Stimulated activated naive B cell treated with anti-CD40 and anti-IgM and Interleukin-4, amounts not matched to agents 10 μg/mL and 1 μg/mL and 100 μg/mL, for 72 hours (primary cell): ENCODE measurements at regions not wholly inside any gene's neighbourhood (a gene's known extent, or its start where the extent isn't known, plus 50 kb on each side); places are given as distances from the start of the nearest gene placed in this dataset.

Source experiments
- ATAC-seq, 2 donors: fragments of 150-1000 bp; cut with Tn5 transposase; replicated peaks; 2 replicates each; pipeline ENCODE4 v1.10.0; 2021; ENCODE audit warnings: moderate library complexity in 1 of 2
- DNase-seq: peaks from one replicate; pipeline ENCODE4 v3.0.0; 2021
- H3K27ac Mint-ChIP-seq: one replicate; pipeline ENCODE4 v1.8.0; 2022; ENCODE audit warnings: mild to moderate bottlenecking, mixed read lengths
- H3K27me3 Mint-ChIP-seq, 2 donors: one replicate each; pipeline ENCODE4 v1.8.0; 2022; ENCODE audit warnings: mixed read lengths in 2 of 2
- H3K36me3 Mint-ChIP-seq, 2 donors: one replicate each; pipeline ENCODE4 v1.8.0; 2022; ENCODE audit warnings: mixed read lengths in 2 of 2, mild to moderate bottlenecking in 1 of 2
- H3K4me1 Mint-ChIP-seq, 2 donors: one replicate each; pipeline ENCODE4 v1.8.0; 2022; ENCODE audit warnings: mixed read lengths in 2 of 2, mild to moderate bottlenecking in 1 of 2
- H3K4me3 Mint-ChIP-seq, 2 donors: one replicate each; pipeline ENCODE4 v1.8.0; 2022; ENCODE audit warnings: mild to moderate bottlenecking in 2 of 2, mixed read lengths in 2 of 2, moderate library complexity in 1 of 2
- H3K9me3 Mint-ChIP-seq, 2 donors: one replicate each; pipeline ENCODE4 v1.8.0; 2022; ENCODE audit warnings: mixed read lengths in 2 of 2, mild to moderate bottlenecking in 1 of 2

DNA sequence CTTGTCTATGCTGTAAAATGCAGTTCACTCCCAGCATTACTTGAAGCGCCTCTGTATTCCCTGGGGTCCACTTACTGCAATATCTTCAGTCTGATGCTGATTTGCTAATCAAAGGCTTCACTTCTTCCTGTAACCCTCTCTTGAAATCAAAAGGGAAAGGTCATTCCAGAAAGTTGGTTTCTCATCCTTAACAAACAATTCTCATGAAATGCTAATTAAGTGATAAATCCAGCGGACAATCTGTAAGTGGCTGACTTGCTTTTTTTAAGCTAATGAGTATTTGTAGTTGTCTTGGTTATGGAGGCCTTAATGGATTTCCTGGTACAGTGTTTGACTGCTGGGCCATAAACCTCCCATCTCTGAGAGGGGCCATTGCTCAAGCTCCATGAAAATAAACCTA lies 499.6 kb upstream of the HS6ST1 start:
- H3K9me3 Mint-ChIP-seq, result no peaks in the 10 kb centered on the region
- no peak overlapping the region for H3K4me3 Mint-ChIP-seq
- H3K4me1 Mint-ChIP-seq, result peaks cover 0 to 3% of the 10 kb centered on the region in 2 donors
- no peak for DNase-seq
- ATAC-seq, result no peak
- H3K27me3 Mint-ChIP-seq, result peaks cover 4 to 24% of the 10 kb centered on the region in 2 donors
- H3K27ac Mint-ChIP-seq, result no peak overlapping the region
- no peaks in the 10 kb centered on the region for H3K36me3 Mint-ChIP-seq

DNA sequence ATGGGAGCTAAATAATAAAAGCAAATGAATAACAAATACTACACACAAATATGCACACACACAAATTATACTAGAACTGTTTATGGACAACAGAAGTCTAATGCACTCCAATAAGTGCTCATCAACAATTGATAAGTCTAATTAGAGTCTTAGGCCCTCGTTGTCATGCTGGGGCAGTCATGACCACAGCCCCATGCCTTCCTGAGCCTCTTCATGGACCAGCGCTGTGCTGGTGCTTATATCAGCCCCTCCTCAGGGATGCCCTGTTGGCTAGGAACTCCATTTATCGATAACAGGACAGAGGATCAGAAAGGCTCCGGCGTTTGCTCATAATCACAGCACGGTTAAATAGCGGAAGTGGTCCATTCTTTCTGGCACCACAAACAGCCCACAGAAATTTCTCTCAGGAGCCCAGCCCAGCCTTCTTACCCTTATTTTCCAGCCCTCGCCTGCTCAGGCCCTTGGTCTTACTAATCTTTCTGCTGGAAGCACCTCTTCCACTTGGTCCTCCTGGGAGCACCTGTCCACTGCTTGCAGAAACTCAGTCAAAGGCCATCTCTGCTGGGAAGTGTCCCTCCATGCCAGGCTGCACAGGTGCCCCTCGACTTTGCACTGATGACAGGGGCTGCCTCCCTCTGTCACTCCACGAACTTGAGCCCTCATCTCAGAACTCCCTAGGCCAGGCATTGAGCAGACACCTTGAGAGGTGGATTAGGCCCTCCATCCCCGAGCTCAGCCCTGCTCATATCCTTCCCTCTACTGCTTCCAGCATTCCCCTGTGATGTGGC lies 500.2 kb upstream of the HS6ST1 start:
- Mint-ChIP-seq H3K36me3 (no peaks in the 10 kb centered on the region), H3K4me1 (peaks cover 0 to under 1% of the 10 kb centered on the region in 2 donors), H3K27me3 (peaks cover 0 to 18% of the 10 kb centered on the region in 2 donors), H3K9me3 (no peaks in the 10 kb centered on the region), H3K27ac (no peak overlapping the region), H3K4me3 (no peak overlapping the region)
- no peak for ATAC-seq
- no peak for DNase-seq

DNA sequence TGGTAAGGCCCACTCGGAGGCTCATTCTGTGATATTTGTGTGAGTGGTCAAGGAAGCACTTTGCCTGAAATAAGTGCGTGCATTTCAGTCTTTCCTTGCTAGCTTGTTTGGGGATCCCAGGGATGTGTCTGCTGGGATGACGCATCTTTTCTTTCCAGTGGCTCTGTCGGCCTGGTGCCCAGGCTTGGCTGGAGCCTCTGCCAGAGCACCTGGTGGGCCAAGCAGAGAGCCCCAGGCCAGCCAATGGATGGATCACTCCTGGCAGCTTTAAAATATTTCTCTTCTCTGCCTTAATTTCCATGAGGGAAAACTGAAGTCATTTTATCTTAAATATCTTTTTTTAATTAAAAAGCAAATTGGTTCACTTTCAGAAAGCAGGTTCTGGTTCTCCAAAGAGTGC lies 501.8 kb upstream of the HS6ST1 start:
- Mint-ChIP-seq H3K4me1 (no peaks in the 10 kb centered on the region), H3K27me3 (peaks cover 0 to 17% of the 10 kb centered on the region in 2 donors), H3K9me3 (peaks cover 2 to 5% of the 10 kb centered on the region in 2 donors), H3K27ac (no peak overlapping the region), H3K36me3 (no peaks in the 10 kb centered on the region), H3K4me3 (no peak overlapping the region)
- no peak for DNase-seq
- no peak for ATAC-seq

DNA sequence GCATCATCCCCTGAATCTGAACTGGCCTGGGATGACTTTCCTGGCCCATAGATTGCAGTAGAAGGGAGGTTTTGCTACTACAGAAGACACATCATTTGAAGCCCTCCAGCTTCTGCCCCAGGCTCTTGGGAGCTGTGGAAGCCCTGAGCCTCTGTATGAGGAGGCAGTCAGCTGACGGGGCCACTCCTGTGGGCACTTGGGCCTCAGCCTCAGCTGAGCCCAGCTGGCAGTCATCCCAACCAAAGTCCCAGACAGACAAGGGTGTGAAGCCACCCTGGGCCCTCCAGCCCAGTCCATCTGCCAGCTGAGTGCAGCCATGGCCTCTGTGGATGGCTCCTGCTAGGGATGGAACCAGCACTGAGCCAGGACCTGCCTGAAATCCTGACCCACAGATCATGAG lies 502.3 kb upstream of the HS6ST1 start:
- no peak overlapping the region for H3K27ac Mint-ChIP-seq
- H3K4me3 Mint-ChIP-seq, result no peak overlapping the region
- H3K9me3 Mint-ChIP-seq, result peaks cover 2 to 5% of the 10 kb centered on the region in 2 donors
- H3K36me3 Mint-ChIP-seq, result no peaks in the 10 kb centered on the region
- no peak for DNase-seq
- no peaks in the 10 kb centered on the region for H3K4me1 Mint-ChIP-seq
- peaks cover 0 to 17% of the 10 kb centered on the region in 2 donors for H3K27me3 Mint-ChIP-seq
- no peak for ATAC-seq

DNA sequence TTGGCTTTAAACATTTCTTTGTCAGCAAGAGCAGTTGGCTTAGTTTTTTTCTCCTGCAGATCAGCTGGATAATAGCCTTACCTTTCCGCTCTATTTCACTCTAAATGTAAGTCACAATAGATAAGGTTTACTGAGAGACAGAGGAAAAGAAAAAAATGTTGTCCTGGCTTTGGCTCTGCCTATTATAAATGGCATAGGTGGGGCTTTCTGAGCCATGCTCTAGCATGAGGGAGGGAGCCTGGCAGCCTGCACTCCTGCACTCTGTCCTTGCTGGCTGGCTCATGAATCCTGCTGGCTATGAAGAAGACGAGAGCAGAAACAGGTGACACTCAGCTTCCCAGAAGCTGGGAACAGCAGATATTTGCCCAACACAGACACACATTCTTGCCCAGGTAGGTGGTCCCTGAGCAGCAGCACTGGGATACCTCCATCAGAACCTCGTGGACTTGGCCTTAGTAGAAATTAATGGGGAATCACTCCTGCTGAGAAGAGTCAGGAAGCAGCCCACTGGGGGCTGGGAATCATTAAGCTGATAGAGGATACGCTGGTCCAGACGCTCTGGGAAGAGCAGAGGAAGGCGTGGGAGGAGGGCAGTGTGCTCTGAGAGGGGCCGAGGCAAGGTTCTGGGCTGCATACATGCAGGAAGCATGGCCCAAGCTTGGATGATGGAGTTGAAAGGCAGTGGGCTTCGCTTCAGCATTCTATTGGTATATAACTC lies 514.4 kb upstream of the HS6ST1 start:
- H3K4me1 Mint-ChIP-seq, result no peaks in the 10 kb centered on the region
- peaks cover 2% of the 10 kb centered on the region in 2 donors for H3K27me3 Mint-ChIP-seq
- no peak for DNase-seq
- peaks cover 0 to 1% of the 10 kb centered on the region in 2 donors for H3K9me3 Mint-ChIP-seq
- no peak overlapping the region for H3K4me3 Mint-ChIP-seq
- H3K36me3 Mint-ChIP-seq, result no peaks in the 10 kb centered on the region
- no peak for ATAC-seq
- no peak overlapping the region for H3K27ac Mint-ChIP-seq

DNA sequence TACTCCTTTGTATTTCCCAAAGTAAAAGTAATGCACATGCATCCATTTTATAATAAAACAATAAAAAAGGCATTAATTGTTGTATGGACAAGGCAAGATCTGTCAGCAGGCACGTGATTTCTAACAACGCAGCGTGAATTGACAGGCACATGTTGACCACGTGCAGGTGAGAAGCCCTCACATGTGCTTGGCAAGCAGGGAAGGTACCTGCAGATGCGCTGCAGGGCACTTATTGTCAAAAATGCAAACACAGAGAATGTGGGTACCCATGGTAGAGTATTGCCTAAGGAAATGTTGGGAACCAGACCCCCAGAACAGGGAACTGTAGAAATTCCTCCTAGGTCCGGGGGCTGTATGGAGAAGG lies 515.0 kb upstream of the HS6ST1 start:
- Mint-ChIP-seq H3K9me3 (peaks cover 0 to 1% of the 10 kb centered on the region in 2 donors), H3K27me3 (peaks cover 5% of the 10 kb centered on the region in 2 donors), H3K4me3 (no peak overlapping the region), H3K36me3 (no peaks in the 10 kb centered on the region), H3K27ac (no peak overlapping the region), H3K4me1 (no peaks in the 10 kb centered on the region)
- ATAC-seq (no peak), DNase-seq (no peak)

DNA sequence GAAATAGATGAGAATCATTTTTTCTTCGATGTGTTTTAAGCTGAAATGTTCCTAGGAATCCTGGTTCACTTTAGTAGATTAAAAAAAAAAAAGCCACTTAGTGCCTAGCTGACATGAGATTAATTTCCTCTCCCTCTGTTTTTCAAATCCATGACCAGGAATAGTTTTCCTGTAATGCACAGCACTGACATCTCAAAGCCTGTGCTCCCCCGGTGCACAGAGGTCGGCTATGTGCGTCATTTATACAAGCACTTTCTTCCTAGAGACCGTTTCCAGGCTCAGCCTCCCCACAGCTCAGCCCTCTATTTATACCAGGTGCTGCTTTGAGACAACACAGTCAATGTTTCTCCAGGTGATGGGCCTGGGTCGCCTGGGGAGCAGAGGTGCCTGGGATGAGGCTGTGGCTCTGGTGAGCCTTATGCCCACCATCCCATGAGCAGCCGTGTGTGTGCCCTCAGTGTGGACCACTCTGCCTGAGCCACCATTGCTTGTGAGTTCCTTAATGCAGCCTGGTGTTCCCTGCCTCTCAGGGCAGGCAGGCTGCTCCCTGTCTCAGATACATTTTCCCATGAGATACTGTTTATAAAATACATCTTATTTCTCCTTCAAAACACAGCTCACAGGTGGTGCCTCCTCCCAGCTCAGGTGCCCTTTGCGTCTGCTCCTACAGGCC lies 515.7 kb upstream of the HS6ST1 start:
- Mint-ChIP-seq H3K9me3 (no peaks in the 10 kb centered on the region), H3K36me3 (no peaks in the 10 kb centered on the region), H3K27ac (no peak overlapping the region), H3K4me3 (no peak overlapping the region), H3K4me1 (no peaks in the 10 kb centered on the region), H3K27me3 (peaks cover 7% of the 10 kb centered on the region in 2 donors)
- DNase-seq (no peak), ATAC-seq (no peak)

DNA sequence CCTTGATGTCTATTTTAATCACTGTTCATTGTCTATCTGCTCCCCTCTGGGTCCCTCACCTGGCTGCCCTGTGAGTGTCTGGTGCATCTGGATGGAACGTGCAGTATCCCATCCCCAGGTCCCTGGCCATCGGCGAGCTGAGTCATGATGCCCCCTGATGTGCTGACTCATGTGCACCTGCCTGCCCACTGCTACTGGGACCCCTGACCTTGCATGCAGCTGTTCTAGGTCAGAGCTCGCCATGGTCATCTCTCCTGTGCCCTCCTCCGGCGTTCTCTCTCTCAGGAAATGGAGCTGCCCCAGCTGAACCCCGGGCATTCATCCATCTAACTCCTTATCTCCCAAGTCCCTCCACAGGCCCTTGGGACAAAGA lies 516.2 kb upstream of the HS6ST1 start:
- no peaks in the 10 kb centered on the region for H3K9me3 Mint-ChIP-seq
- H3K27me3 Mint-ChIP-seq, result peaks cover 11 to 13% of the 10 kb centered on the region in 2 donors
- DNase-seq, result no peak
- no peaks in the 10 kb centered on the region for H3K4me1 Mint-ChIP-seq
- H3K36me3 Mint-ChIP-seq, result no peaks in the 10 kb centered on the region
- ATAC-seq, result no peak
- H3K4me3 Mint-ChIP-seq, result no peak overlapping the region
- no peak overlapping the region for H3K27ac Mint-ChIP-seq

DNA sequence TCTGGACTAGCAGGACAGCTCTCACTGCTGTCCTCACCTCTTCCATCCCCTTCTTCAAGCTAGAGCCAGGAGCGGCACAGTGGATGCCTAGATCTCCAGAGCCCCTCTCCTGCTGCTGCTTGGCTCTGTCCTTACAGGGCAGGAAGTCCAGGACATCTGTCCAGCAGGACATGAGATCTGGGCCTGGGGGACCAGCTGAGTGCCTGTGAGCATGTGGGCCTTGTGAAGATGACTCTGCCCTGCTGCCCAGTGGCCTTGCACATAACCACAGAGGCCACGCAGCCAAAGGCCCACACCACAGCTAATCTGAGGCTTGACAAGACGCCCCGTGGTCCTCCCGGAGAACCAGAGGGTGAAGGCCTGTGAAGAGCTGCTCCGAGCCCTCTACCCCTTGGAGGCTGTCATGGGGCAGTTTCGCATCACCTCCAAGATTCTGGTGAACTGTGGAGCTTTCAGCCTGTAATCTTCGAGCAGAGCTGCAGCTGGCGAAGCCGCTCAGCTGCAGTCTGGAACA lies 516.7 kb upstream of the HS6ST1 start:
- H3K9me3 Mint-ChIP-seq, result no peaks in the 10 kb centered on the region
- H3K4me3 Mint-ChIP-seq, result no peak overlapping the region
- H3K36me3 Mint-ChIP-seq, result no peaks in the 10 kb centered on the region
- peaks cover 14% of the 10 kb centered on the region in 2 donors for H3K27me3 Mint-ChIP-seq
- H3K27ac Mint-ChIP-seq, result no peak overlapping the region
- H3K4me1 Mint-ChIP-seq, result no peaks in the 10 kb centered on the region
- ATAC-seq, result no peak
- no peak for DNase-seq

DNA sequence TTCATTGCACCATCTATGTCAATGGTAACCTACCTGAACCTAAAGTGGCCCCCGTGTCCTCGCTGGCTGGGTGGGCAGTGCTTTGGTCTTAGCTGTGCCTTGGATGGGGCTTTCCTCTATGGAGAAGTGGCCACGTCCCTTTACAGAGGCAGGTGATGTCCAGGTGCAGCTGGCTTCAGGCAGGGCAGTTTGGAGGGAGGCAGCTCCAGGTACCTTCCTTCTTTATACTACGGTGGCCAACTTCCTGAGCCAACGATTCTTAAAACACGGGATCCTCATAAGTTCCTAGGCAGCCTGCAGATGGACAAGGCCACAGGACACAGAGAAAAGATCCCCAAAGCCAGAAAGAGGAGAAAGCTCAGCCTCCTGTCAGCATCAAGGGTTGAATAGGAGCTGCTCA lies 517.3 kb upstream of the HS6ST1 start:
- Mint-ChIP-seq H3K4me1 (no peaks in the 10 kb centered on the region), H3K4me3 (no peak overlapping the region), H3K9me3 (no peaks in the 10 kb centered on the region), H3K27me3 (peaks cover 14% of the 10 kb centered on the region in 2 donors), H3K36me3 (no peaks in the 10 kb centered on the region), H3K27ac (no peak overlapping the region)
- DNase-seq (no peak), ATAC-seq (no peak)

DNA sequence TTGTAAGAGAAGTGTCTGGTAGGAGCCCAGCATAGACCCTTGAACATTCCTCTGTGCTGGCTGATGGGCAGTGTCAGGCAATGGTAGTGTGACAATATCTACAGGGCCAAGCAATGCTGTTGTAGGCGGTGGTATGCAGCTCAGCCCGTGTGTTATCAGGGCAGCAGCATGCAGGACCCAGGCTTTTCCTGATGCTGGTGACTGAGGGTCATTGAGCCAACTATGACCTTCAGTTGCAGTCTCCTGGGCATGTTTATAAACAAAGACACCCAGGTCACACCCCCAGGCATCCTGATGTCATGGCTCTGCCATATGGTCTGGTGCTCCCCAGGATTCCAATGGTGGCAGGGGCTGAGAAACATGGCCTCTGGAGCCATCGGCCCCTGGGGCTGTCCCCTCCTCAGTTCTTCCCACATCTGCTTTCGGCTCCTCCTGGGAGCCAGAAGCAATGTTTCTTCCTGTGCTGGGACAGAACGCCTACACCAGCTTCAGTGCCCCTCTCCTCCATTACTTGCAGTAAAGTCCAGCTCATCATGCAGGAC lies 518.0 kb upstream of the HS6ST1 start:
- Mint-ChIP-seq H3K27me3 (peaks cover 14 to 19% of the 10 kb centered on the region in 2 donors), H3K9me3 (no peaks in the 10 kb centered on the region), H3K27ac (no peak overlapping the region), H3K36me3 (no peaks in the 10 kb centered on the region), H3K4me1 (no peaks in the 10 kb centered on the region), H3K4me3 (no peak overlapping the region)
- DNase-seq, result no peak
- peak in 1 of 2 donors; percentile 4 for ATAC-seq

DNA sequence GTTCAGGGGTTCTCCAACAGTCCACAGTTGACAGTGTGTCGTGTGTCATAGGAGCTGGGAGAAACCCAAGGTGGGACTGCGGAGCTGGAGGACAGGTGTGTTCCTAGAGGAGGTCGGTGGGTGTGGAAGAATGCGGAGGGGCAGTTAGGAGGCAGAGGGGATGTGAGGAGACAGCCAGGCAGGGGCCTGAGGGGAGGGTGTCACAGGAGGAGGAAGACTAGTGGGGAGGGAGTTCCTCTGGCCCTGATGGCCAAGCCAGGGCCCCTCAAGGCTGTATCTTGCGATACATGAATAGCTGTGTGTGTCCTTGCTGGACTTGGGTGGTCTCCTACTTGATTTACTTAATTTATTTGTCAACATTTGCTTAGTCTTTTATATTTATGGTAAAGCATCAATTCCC lies 519.6 kb upstream of the HS6ST1 start:
- Mint-ChIP-seq H3K27ac (no peak overlapping the region), H3K4me1 (no peaks in the 10 kb centered on the region), H3K36me3 (no peaks in the 10 kb centered on the region), H3K4me3 (no peak overlapping the region), H3K9me3 (no peaks in the 10 kb centered on the region), H3K27me3 (peaks cover 14 to 19% of the 10 kb centered on the region in 2 donors)
- DNase-seq (no peak), ATAC-seq (no peak)

DNA sequence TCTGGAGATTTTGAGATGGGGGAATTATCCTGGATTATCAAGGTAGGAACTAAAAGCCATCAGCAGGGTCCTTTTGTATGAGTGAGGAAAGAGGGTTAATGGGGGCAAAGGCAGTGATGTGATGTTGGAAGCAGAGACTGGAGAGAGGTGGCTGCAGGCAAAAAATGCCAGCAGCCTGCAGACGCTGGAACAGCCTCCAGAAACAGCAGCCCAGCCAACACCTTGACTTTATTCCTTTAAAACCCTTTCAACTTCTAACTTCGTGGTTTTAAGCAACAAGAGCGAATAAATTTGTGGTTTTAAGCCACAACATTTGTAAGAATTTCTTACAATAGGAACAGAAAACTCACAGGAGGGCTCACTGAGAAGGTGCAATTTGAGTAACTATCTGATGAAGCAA lies 523.1 kb upstream of the HS6ST1 start:
- H3K9me3 Mint-ChIP-seq, result no peaks in the 10 kb centered on the region
- peaks cover 14 to 24% of the 10 kb centered on the region in 2 donors for H3K27me3 Mint-ChIP-seq
- DNase-seq (no peak), ATAC-seq (no peak)
- H3K36me3 Mint-ChIP-seq, result no peaks in the 10 kb centered on the region
- H3K4me3 Mint-ChIP-seq, result no peak overlapping the region
- no peak overlapping the region for H3K27ac Mint-ChIP-seq
- no peaks in the 10 kb centered on the region for H3K4me1 Mint-ChIP-seq

DNA sequence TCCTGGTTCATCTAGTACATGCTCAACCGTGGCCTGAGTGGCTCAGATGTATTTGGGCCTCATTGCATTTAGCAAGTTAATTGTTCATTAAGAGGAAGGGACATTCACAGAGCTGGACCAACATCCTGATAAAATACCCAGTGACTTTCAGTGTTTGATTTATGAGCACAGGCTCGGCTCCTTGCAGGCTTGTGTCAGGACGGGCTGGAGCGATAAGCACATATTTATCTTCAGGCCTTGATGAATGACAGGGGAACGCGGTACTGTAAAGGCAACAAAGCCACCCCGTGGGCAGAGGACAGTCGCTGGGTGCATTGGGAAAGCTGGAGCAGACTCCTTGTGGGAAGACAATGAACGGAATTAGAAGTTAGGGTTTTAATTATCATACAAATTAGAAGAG lies 548.6 kb upstream of the HS6ST1 start:
- Mint-ChIP-seq H3K4me3 (no peak overlapping the region), H3K27me3 (peaks cover 5 to 7% of the 10 kb centered on the region in 2 donors), H3K36me3 (no peaks in the 10 kb centered on the region), H3K9me3 (no peaks in the 10 kb centered on the region), H3K27ac (no peak overlapping the region), H3K4me1 (no peaks in the 10 kb centered on the region)
- no peak for ATAC-seq
- DNase-seq, result no peak
